ENCODE measurements at regions not wholly inside any gene's neighbourhood (a gene's known extent, or its start where the extent isn't known, plus 50 kb on each side); places are given as distances from the start of the nearest gene placed in this dataset.
"Not testable (repeated sequence)": the region's sequence is repeated elsewhere in the genome, so short reads cannot be mapped to it uniquely, and the experiment has no call there.

DNA sequence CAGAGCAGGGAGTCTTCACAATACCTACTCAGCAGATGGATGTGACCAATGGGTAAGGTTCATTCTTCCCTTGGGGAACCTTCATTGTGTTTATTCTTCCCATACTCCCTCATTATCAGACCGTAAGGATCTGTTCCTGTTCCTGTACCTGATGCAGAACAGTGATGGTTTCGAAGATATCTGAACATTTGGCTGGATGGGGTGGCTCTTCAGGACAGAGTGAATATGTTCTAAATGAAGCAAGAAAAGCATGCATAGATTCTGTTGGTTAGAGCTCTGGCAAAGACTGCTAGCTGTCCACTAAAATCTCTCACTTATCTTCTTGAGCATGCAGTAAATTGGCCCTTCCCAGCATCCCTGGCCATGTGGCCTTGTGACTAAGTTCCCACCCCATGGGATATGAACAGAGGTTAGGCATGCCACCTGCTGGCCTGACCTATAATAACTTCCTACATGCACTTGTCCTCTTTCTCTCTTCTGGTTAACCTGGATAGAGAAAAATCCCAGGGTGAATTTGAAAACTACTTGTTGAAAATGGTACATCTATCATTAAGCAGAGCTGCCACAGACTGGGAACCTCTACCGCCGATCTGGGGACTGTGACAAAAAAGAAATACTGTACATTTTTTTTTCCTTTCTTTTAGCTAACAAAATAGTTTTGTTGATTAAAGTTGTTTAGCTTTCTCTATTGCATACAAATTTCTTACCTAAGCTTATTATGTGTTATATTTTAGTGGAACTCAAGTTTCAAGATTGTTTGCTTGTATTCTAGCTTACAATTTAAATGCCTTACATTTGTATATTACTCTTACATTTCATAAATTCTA is 60.0 kb upstream of the BANK1 start:
- DNase-seq (ENCODE audit: low read depth in 3 of 3): peak in 2 of 3 donors; percentile 22 to 29

DNA sequence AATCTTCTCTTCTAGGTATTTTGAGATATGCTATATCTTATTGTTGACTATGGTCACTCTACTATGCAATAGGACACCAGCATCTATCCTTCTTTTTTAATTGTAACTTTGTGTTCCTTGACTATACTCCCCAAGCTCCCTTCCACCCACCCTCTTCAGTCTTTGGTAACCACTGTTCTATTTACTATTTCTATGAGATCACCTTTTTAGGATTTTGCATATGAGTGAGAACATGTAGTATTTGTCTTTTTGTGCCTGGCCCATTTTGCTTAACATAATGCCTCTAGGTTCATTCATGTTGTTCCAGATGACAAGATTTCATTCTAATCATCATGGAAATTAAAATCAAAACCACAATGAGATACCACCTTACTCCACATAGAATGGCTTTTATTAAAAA is 63.3 kb upstream of the BANK1 start:
- DNase-seq (ENCODE audit: low read depth in 3 of 3): no peak

DNA sequence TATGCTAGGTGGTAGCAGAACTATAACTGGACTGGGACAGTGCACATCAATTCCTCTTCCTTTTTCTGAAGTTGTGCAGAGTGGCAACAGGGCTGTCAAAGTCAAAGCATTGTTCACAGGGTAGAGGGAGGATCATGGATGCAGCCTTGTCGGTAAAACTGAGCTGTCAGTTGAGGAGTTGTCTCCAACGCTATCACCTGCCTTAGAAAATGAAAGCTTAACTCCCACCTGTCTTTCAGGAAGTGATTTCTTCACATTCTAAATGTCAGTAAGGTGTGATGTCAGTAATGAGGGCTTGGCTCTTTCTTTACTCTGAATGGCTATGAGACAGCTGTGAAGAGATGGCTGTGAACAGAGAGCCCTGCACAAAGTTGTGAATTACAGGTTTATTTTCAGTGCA is 66.4 kb upstream of the BANK1 start:
- no peak for DNase-seq (ENCODE audit: low read depth in 3 of 3)

DNA sequence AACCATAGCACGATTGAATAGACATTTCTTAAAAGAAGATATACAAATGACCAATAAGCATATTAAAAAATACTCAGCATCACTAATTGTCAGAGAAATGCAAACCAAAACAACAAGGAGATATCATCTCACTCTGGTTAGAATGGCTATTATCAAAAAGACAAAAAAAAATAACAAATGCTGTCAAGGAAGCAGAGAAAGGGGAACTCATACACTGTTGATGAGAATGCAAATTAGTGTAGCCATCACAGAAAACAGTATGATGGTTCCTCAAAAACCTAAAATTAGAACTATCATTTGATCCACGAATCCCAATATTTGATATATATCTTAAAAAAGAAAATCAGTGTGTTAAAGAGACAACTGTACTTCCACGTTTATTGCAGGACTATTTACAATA is 71.7 kb upstream of the BANK1 start:
- no peak for DNase-seq (ENCODE audit: low read depth in 3 of 3)

DNA sequence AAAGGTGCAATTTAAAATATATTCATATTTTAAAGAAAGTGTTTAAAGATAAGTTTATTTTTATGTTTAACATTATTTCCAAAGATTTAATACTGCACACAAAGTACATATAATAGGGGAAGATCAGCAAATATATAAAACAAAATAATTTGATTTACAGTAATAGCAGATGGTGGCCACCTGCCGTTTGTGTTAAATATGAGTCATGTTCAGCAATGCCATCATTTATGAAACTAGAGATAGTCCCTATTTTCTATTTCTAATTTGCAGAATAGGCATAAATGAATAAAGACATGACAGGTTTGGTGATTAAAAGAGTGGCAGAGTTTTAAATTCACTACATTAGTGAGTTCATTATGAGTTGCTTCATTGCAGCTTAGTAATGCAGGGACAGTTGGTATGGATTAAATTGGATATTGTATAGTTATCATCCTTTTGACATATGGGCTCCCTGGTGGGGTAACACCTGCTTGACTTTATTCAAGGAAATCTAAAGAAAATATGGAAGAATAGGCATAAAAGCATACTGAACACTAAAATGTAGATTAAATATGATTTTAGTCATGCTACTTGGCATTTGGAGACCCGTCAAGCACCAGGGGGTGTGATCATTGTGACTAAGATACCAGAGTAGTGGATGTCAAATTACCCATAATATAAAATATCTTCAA is 78.8 kb upstream of the BANK1 start:
- no peak for DNase-seq (ENCODE audit: low read depth in 3 of 3)

DNA sequence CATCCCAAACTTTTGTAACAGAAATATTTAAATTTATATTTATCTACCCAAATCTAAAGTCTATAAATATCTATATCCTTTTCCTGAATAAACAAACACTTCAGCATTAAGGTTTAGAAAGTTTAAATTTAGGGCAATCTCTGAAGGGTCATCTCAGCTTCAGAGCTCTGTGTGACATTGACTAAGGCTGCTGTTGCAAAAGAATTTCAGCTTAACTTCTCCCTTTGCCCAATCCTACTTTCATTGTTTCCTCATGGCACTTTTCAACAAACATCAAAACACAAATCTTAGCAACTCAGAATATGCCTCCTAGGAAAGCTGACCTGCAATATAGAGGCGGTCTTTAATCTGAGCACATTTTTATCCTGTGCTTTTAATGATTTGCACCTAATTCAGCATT is 79.7 kb upstream of the BANK1 start:
- no peak for DNase-seq (ENCODE audit: low read depth in 3 of 3)

DNA sequence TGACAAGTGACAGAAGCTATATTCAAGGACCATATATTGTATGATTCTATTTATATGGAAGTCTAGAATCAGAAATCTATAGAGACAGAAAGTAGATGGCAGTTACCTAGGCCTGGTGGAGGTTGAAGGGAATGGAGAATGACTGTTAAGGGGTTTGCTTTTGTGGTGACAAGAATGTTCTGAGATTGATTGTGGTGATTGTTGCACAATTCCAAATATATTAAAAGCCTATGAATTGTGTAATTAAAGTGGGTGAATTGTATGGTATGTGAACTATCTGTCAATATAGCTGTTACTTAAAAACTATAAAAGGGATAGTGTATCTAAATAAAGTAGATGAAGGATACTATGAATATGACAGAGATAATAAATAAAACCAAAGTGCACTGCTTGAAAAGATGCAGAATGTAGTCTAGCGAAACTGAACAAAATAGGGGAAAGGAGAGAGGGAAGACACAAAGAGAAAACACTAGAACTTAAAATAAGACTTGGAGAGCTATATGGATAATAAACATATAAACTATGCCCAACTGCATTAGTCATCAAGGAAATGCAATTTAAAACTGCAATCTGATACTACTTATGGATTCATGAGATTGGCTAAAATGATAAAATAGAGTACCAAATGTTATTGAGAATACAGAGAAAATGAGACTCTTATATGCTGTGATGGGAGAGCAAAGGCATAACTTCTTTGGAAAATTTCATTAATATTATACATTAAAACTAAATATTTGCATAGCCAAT is 82.1 kb upstream of the BANK1 start:
- no peak for DNase-seq (ENCODE audit: low read depth in 3 of 3)

DNA sequence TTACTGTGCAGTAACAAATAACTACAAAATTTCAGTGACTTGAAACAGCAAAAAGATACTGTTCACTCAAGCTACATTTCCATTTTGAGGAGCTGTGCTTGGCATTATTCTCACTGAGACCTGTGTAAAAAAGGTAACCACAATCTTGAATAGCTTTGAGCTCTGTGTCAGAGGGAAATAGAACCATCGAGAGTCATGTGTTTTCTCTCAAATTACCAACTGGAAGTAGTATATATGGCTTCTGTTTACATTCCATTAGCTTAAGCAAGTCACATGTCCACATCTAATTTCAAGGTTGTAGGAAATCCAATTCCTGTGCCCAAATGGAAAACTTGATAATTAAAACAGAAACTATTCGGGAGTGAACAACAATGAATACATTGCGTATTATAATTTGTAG is 82.9 kb upstream of the BANK1 start:
- no peak for DNase-seq (ENCODE audit: low read depth in 3 of 3)

DNA sequence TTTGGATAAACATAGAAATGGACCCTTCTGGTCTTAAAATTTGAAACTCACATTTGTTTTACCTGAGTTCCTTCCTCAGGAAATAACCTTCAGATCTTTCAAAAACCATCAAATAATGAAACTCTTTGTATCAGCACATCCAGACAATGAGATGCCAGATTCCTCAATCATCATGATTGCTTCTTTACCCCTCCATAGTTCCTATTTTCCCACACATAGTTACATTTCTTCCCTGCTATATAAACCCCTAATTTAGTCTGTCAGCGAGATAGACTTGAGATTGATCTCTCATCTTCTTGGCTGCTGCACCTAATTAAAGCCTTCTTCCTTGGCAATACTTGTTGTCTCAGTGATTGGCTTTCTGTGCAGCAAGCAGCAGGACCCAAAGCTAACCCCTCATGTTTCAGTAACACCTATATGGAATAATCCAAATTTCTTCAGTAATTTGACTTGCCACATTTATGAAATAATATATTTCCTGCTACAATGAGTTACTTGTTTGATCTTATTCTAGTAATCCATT is 83.9 kb upstream of the BANK1 start:
- DNase-seq (ENCODE audit: low read depth in 3 of 3): no peak

DNA sequence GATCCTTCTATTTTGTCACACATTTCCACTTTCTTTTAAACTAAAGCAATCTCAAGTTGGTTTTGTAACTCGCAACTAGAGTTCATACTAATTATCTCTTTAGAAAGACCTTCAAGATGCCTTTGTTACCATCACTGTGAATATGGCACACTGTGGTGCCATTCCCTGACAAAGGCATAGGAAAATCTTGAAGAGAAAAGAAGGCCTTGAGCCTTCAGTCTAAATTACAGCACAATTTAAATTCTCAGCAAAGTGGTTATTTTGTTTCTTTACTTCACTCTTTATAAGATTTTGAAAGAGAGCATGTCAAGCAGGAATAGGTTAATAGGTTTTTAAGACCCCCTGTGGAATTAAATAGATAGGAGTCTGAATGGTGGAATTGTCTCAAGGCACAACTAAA is 89.0 kb upstream of the BANK1 start:
- no peak for DNase-seq (ENCODE audit: low read depth in 3 of 3)

DNA sequence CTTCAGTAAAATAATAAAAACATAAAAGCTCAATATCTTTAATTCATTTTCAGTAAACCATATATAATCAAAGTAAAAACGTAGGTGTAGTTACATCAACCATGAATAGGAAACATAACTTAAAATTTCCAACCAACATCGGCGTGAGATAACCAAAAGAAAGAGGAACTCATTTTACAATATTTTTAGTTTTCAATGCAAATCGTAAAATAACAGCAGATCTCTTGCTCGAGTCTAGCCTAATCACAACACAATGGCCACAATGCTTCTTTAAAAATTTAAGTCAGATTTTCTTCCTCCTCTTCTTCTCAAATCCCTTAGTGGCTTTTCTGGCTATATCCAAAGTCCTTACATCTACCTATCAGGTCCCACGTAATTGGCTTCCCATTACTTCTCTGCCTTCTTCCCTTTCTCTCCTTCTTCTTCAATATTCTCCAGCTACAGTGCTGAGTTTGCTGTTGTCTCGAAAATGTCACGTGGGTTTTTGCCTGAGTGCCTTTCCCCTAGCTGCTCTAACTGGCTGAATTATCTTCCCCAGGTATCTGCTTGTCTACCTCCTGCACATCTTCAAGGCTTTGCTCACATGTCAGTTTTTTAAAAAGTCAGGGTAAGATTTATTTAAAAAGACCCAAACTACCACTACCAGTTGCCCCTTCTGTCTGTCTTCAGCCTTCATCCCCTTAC is 90.9 kb upstream of the BANK1 start:
- no peak for DNase-seq (ENCODE audit: low read depth in 3 of 3)

DNA sequence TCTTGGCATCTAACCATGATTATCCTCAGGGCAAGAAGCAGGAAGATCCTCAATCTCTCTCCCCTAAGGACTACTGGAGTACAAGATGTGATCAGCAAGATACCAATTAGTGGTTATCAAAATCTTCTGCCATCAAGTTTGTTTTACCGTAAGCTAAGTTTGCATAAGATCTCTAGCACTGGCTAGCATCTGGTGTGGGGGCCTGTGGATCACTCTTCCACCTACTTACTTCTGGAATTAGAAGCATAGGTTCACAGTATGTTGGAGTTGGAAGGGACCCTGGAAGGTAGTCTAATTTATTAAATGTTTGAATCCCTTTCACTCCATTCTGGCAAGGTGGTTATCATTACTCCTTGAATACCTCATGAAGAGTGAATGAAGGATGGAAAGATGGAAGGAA is 93.3 kb upstream of the BANK1 start:
- DNase-seq (ENCODE audit: low read depth in 3 of 3): no peak

DNA sequence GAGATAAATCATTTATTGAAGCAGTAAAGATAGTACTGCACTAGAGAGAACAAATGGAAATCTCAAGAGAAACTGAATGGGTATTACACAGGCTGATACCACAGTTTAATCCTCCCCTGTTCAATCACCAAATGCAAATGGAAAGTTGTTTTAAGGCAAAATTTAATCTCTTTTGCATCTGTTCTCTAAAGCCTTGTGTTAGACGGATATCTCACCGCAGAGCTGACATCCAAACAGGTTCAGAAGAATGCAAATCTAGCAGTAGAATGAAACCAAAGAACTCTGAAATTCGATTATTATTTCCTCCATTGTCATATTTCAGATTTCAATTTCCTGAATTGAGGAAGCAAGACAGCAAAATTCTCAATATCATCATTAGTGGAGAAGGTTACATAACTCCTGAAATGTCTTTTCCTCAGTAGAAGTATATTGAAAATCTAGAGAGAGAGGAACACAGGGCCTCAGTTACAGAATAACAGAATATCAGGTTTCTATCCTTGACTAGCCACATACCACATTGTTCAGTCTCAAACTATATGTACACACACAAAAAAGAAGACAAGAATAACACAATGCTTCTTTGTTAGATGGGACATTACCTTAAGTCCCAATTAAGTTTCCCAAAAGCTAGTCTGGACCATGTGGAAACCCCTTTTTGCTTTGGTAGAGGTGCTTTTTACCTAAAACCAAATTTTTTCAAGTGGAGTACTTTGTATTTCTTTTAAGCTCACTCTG is 94.1 kb upstream of the BANK1 start:
- no peak for DNase-seq (ENCODE audit: low read depth in 3 of 3)

DNA sequence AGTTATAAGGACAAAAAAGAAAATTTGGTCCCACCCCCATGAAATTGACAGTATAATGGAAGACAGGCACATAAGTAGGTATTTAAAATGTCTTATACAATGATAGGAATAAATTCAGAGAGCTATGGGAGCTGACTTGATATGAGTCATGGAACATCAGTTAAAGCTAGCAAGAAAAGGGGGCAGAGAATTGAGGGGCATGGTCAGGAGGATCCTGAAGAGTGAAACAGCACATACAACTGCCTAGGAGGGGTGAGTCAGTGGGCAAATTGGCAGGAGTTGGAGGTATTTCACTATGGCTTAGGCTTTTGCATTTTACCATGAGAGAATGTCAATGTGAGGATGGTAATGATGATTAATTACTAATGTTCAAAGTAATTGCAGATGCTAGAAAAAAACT is 95.4 kb upstream of the BANK1 start:
- DNase-seq (ENCODE audit: low read depth in 3 of 3): no peak

DNA sequence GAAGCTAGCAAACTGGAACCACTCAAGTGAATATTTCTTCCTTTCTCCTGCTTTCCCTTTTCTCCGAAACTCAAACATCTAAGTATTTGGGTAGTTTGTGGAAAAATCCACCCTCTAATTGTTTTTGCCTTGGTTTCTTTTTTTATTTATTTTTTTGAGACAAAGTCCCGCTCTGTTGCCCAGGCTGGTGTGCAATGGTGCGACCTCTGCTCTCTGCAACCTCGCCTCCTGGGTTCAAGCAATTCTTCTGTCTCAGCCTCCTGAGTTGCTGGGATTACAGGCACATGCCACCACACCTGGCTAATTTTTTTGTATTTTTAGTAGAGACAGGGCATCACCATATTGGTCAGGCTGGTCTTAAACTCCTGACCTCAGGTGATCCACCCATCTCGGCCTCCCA is 96.1 kb upstream of the BANK1 start:
- DNase-seq (ENCODE audit: low read depth in 3 of 3): not testable (repeated sequence)

DNA sequence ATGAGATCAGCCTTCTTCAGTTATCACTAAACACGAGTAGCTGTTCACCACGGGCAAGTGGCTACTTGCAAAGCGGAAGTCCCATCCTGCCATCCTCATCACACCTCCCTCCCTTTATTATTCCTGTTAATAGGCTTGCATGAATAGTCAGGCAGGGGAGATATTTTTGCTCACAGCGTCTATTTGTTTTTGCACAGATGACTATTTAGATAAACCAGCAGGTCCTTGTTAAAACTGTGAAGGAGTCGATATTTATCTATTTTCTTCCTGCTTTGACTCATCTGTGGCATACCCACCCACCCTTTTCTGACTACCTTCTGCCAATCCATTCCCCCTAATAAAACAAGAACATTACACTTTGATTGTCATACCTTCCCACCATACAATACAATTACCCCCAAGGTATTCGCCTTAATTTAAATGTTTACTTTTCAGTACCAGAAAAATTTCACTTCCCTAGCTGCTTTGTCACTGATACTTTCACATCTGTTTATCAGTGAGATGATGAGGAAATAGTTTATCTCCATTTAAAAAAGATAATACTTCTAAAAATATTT is 96.6 kb upstream of the BANK1 start:
- DNase-seq (ENCODE audit: low read depth in 3 of 3): no peak

DNA sequence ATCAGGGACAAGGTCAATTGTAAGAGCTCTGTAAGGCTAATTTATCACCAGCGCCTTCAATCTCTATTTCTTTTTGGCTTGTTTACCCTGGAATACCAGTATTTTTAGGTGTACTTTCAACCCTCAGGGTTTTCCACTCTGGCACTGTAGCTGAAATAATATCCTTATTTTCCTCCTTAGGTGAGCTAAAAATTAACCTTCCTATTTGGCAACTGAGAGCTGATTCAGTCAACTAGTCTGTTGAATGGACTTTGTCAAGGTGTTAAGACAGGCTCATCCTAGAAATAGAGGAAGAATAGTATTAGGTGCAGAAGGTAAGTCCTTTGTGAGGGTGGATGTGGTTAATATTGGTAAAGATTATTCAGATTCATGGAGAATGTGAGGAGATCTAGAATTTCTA is 101.3 kb upstream of the BANK1 start:
- DNase-seq (ENCODE audit: low read depth in 3 of 3): no peak

DNA sequence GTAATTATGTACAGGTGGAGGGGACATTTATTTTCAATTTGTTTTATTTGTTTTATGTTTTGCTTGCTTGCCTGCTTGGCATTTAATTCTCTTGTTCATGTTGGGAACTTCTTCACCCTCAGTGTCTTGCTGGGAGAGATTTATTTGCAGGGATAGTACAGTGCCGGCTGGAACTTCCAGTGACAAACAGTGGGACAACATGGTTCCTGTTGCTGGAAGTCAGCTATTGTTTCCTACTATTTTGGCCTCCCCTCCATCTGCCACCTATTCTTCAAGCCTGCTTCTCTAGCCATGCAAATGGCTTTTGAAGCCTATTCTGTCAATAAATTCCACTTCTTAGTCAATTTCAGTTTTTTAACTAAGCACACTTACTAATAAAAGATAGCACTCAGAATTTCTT is 105.4 kb upstream of the BANK1 start:
- no peak for DNase-seq (ENCODE audit: low read depth in 3 of 3)

DNA sequence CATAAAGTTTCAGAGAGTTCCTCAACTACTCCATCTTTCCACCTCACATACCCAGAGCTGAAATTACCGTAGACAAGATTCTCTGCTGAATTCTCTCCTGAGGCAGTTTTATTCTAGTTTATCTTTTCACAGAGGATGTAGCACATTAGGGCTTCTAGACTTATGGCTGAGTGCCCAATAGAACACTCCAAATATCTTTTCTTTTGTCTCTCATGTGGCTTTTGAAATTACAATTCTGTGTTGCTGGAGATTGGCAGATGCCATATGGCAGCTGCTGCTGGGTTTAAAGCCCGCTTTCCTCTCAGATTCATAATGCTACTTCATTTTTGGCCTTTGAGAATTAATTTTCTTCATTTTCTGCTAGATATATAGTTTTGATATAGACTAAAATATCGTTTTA is 107.6 kb upstream of the BANK1 start:
- DNase-seq (ENCODE audit: low read depth in 3 of 3): no peak

DNA sequence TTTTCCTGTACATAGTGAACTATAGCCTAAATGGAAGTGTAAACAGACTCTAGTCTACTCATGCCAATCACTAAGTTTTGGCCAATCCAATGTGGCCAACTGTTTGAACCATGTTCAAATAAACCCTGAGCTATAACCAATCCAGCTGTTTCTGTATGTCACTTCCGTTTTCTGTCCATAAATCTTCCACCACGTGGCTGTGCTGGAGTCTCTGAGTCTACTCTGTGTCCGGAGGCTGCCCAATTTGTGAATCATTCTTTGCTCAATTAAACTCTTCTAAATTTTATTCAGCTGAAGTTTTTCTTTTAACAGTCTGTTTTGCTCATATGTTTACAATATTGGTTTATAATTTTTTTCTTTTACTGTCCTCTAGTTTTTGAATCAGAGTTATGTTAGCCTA is 112.3 kb upstream of the BANK1 start:
- DNase-seq (ENCODE audit: low read depth in 3 of 3): no peak

DNA sequence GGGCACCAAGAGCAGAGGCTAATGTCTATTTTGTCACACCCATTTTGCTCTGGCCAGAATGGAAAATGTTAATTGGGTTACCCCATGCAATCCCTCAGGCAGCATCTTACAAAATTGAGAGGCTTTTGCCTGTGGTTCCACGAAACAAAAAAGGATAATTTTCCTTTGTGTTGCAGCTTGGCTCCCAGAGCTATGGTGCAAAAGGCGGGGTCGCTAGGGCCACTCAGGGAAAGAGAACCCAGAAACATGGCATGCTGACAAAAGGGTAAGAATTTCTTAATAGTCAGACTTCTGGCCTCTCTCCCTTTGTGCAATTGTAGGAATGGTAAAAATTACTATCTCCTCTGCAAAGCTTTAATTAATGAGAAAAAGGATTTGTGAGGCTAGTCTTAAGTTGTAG is 119.6 kb upstream of the BANK1 start:
- no peak for DNase-seq (ENCODE audit: low read depth in 3 of 3)

Data from stimulated activated CD4-positive, alpha-beta T cell treated with anti-CD3 and anti-CD28 coated beads, TNF-alpha, amount 100 ng/mL, for 48 hours (primary cell).